Suprapubic skin (tissue), 4 donors: ENCODE measurements at regions not wholly inside any gene's neighbourhood (a gene's known extent, or its start where the extent isn't known, plus 50 kb on each side); places are given as distances from the start of the nearest gene placed in this dataset.

Experiments
- CTCF ChIP-seq, 2 donors: fragments of 200-600 bp in 1 of 2; fragments of 450-650 bp in 1 of 2; sonication (generic) in 1 of 2; IDR thresholded peaks; one replicate each; pipeline ENCODE4 v1.5.1; 2016 to 2019; ENCODE audit warnings: antibody characterized with exemption in 2 of 2, mild to moderate bottlenecking in 1 of 2, moderate library complexity in 1 of 2
- EP300 ChIP-seq: sonication (generic); formaldehyde crosslinking; IDR thresholded peaks from one replicate; pipeline ENCODE4 v1.6.1; 2017; ENCODE audit warnings: antibody characterized with exemption
- POLR2A ChIP-seq, 2 donors: fragments of 450-650 bp; IDR thresholded peaks; one replicate each; pipeline ENCODE4 v1.6.1; 2017; ENCODE audit warnings: antibody characterized with exemption in 2 of 2, mild to moderate bottlenecking in 2 of 2, moderate library complexity in 2 of 2
- POLR2AphosphoS5 ChIP-seq, 3 donors: sonication (generic); formaldehyde crosslinking; IDR thresholded peaks; one replicate each; pipeline ENCODE4 v1.6.1; 2017; ENCODE audit warnings: antibody characterized with exemption in 3 of 3

DNA sequence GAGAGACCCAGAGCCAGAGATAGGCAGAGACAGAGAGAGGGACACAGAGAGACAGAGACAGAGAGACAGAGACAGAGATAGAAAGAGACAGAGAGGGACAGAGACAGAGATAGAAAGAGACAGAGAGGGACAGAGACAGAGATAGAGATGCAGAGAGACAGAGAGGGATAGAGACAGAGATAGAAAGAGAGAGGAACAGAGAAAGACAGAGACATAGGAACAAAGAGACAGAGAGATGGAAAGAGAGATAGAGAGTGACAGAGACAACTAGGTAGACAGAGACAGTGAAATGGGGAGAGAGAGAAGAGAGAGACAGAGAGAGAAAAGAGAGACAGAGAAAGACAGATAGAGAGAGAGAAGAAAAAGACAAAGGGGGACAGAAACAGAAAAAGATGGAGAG, 165.4 kb upstream of the FOXQ1 start:
- no peak for TF ChIP-seq CTCF (IDR thresholded peaks at IDR 0.05)
- TF ChIP-seq POLR2AphosphoS5 (IDR thresholded peaks at IDR 0.05), result no peak
- TF ChIP-seq EP300, result no peak
- no peak for TF ChIP-seq POLR2A (IDR thresholded peaks at IDR 0.05)
